A549 (cell line): ENCODE measurements at regions not wholly inside any gene's neighbourhood (a gene's known extent, or its start where the extent isn't known, plus 50 kb on each side); places are given as distances from the start of the nearest gene placed in this dataset.

Experiments
- CEBPB ChIP-seq, 2 experiments: fragments of >200 bp in 1 of 2; sonication (Bioruptor Twin) in 1 of 2; formaldehyde crosslinking in 1 of 2; IDR thresholded peaks; 2 replicates each; pipeline ENCODE4 v1.6.1; 2012 to 2016
- CHD2 ChIP-seq: fragments of 150-350 bp; IDR thresholded peaks from 2 replicates; pipeline ENCODE4 v1.6.1; 2014; ENCODE audit warnings: low read length; ENCODE audit not compliant: partially characterized antibody
- ESRRA ChIP-seq: fragments of 150-350 bp; IDR thresholded peaks from 2 replicates; pipeline ENCODE4 v1.6.1; 2014; ENCODE audit warnings: mild to moderate bottlenecking, low read length, borderline replicate concordance
- KDM1A ChIP-seq: fragments of 200-600 bp; sonication (generic); IDR thresholded peaks from 2 replicates; pipeline ENCODE4 v1.6.1; 2016; ENCODE audit warnings: low read depth, mild to moderate bottlenecking
- PHF8 ChIP-seq: fragments of 200-600 bp; sonication (generic); IDR thresholded peaks from 2 replicates; pipeline ENCODE4 v1.6.1; 2016; ENCODE audit warnings: low read depth, mild to moderate bottlenecking, antibody characterized with exemption, moderate library complexity, borderline replicate concordance
- POLR2AphosphoS2 ChIP-seq: conservative IDR thresholded peaks from 2 replicates; pipeline ENCODE4 v1.6.1; 2012; ENCODE audit warnings: low read length, improper control_type of control experiment, inconsistent platforms
- RARB ChIP-seq: fragments of 250-450 bp; sonication (Bioruptor Pico); IDR thresholded peaks from 2 replicates; pipeline ENCODE4 v1.8.0; 2021; ENCODE audit warnings: mild to moderate bottlenecking, moderate library complexity
- RCOR1 ChIP-seq: fragments of 150-350 bp; IDR thresholded peaks from 2 replicates; pipeline ENCODE4 v1.6.1; 2014; ENCODE audit warnings: antibody characterized with exemption, low read length, low read depth
- RFX5 ChIP-seq: fragments of 450-650 bp; IDR thresholded peaks from 2 replicates; pipeline ENCODE4 v1.7.1; 2014; ENCODE audit warnings: antibody characterized with exemption, mild to moderate bottlenecking, moderate library complexity
- SMC3 ChIP-seq: fragments of >200 bp; sonication (Bioruptor Twin); formaldehyde crosslinking; IDR thresholded peaks from 3 replicates; pipeline ENCODE4 v1.6.1; 2018; ENCODE audit warnings: inconsistent platforms
- TF ChIP-seq, protein P1 (sequence below): fragments of >200 bp; sonication (Bioruptor Twin); formaldehyde crosslinking; IDR thresholded peaks from 3 replicates; pipeline ENCODE4 v1.5.1; 2016
- TF ChIP-seq, protein P2 (sequence below): fragments of 450-650 bp; IDR thresholded peaks from 2 replicates; pipeline ENCODE4 v1.6.1; 2014; ENCODE audit warnings: antibody characterized with exemption
- TF ChIP-seq, protein P3 (sequence below): fragments of >200 bp; sonication (Bioruptor Twin); formaldehyde crosslinking; IDR thresholded peaks from 3 replicates; pipeline ENCODE4 v1.6.1; 2016
- TF ChIP-seq, protein P4 (sequence below): IDR thresholded peaks from 2 replicates; pipeline ENCODE4 v1.6.1; 2012

DNA sequence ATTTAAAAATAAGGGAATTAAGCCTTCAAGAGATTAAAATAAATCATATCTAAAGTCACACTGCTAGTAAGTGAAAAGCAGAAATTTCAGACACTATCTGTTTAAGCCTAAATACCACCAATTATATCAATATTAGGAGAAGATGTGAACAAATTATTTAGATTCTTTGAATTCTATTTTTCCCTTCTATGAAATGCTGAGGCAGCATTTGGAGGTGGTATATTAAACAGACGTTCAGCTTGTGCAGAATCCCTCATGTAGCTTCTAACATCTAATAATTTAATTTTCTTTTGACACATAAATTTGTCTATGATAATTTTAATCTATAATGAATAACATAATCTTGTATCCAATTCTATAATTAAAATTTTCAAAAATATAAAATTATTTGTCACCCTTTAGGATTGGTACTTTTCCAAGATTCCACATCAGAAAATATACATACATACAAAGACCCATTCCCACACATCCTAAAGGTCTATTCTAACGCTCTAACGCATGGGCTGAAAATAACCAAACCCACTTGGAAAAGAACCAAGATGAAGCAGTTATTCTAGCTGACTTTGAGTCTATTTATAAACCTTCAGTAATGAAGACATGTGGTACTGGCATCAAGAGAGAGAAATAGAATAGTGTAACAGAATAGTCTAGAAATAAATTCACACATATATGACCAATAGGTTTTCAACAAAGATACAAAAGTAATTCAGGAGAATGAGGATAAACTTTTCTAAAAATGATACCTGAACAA, 751.8 kb downstream of the GALC start:
- TF ChIP-seq, protein P1, sequence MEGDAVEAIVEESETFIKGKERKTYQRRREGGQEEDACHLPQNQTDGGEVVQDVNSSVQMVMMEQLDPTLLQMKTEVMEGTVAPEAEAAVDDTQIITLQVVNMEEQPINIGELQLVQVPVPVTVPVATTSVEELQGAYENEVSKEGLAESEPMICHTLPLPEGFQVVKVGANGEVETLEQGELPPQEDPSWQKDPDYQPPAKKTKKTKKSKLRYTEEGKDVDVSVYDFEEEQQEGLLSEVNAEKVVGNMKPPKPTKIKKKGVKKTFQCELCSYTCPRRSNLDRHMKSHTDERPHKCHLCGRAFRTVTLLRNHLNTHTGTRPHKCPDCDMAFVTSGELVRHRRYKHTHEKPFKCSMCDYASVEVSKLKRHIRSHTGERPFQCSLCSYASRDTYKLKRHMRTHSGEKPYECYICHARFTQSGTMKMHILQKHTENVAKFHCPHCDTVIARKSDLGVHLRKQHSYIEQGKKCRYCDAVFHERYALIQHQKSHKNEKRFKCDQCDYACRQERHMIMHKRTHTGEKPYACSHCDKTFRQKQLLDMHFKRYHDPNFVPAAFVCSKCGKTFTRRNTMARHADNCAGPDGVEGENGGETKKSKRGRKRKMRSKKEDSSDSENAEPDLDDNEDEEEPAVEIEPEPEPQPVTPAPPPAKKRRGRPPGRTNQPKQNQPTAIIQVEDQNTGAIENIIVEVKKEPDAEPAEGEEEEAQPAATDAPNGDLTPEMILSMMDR = no peak
- TF ChIP-seq, protein P2, sequence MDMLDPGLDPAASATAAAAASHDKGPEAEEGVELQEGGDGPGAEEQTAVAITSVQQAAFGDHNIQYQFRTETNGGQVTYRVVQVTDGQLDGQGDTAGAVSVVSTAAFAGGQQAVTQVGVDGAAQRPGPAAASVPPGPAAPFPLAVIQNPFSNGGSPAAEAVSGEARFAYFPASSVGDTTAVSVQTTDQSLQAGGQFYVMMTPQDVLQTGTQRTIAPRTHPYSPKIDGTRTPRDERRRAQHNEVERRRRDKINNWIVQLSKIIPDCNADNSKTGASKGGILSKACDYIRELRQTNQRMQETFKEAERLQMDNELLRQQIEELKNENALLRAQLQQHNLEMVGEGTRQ = no peak
- no peak for TF ChIP-seq KDM1A
- TF ChIP-seq RFX5 = no peak
- TF ChIP-seq RCOR1 = no peak
- TF ChIP-seq CEBPB (IDR thresholded peaks at IDR 0.05) = no peak
- no peak for TF ChIP-seq SMC3
- TF ChIP-seq POLR2AphosphoS2 = no peak
- TF ChIP-seq, protein P3, sequence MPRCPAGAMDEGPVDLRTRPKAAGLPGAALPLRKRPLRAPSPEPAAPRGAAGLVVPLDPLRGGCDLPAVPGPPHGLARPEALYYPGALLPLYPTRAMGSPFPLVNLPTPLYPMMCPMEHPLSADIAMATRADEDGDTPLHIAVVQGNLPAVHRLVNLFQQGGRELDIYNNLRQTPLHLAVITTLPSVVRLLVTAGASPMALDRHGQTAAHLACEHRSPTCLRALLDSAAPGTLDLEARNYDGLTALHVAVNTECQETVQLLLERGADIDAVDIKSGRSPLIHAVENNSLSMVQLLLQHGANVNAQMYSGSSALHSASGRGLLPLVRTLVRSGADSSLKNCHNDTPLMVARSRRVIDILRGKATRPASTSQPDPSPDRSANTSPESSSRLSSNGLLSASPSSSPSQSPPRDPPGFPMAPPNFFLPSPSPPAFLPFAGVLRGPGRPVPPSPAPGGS = no peak
- TF ChIP-seq ESRRA = no peak
- TF ChIP-seq, protein P4, sequence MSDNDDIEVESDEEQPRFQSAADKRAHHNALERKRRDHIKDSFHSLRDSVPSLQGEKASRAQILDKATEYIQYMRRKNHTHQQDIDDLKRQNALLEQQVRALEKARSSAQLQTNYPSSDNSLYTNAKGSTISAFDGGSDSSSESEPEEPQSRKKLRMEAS = no peak
- no peak for TF ChIP-seq PHF8
- no peak for TF ChIP-seq RARB
- no peak for TF ChIP-seq CHD2
